Brain microvascular endothelial cell (primary cell): ENCODE measurements at regions not wholly inside any gene's neighbourhood (a gene's known extent, or its start where the extent isn't known, plus 50 kb on each side); places are given as distances from the start of the nearest gene placed in this dataset.
A peak's percentile ranks its signal among the peaks of the same experiment; 100 is the strongest.

Source experiments
- DNase-seq: peaks from one replicate; pipeline ENCODE4 v3.0.0-alpha.2; 2020
- H3K27ac ChIP-seq: fragments of 250-450 bp; sonication (Bioruptor Pico); 2 replicates; pipeline ENCODE4 v1.5.1; 2020; ENCODE audit warnings: mild to moderate bottlenecking, moderate library complexity
- H3K27me3 ChIP-seq: fragments of 250-450 bp; sonication (Bioruptor Pico); replicated peaks from 2 replicates; pipeline ENCODE4 v1.5.1; 2020; ENCODE audit warnings: mild to moderate bottlenecking
- H3K36me3 ChIP-seq: fragments of 250-450 bp; sonication (Bioruptor Pico); replicated peaks from 2 replicates; pipeline ENCODE4 v1.5.1; 2020; ENCODE audit warnings: mild to moderate bottlenecking
- H3K4me3 ChIP-seq: 2 replicates; pipeline ENCODE4 v1.5.1; 2011; ENCODE audit warnings: low read depth, mild to moderate bottlenecking, control low read depth, low read length, moderate library complexity
- in situ Hi-C: cut with HindIII; loops from 2 replicates; pipeline ENCODE4 v1.10.0; 2017; ENCODE audit warnings: low sequenced_read_pairs, low pct_ligation_motif_present
- TF ChIP-seq, protein P1 (sequence below): IDR thresholded peaks from 2 replicates; pipeline ENCODE4 v1.5.1; 2011; ENCODE audit warnings: low read depth, mild to moderate bottlenecking, moderate library complexity, low read length, control low read depth, inconsistent platforms; ENCODE audit errors: missing control alignments

- TF ChIP-seq, protein P1, sequence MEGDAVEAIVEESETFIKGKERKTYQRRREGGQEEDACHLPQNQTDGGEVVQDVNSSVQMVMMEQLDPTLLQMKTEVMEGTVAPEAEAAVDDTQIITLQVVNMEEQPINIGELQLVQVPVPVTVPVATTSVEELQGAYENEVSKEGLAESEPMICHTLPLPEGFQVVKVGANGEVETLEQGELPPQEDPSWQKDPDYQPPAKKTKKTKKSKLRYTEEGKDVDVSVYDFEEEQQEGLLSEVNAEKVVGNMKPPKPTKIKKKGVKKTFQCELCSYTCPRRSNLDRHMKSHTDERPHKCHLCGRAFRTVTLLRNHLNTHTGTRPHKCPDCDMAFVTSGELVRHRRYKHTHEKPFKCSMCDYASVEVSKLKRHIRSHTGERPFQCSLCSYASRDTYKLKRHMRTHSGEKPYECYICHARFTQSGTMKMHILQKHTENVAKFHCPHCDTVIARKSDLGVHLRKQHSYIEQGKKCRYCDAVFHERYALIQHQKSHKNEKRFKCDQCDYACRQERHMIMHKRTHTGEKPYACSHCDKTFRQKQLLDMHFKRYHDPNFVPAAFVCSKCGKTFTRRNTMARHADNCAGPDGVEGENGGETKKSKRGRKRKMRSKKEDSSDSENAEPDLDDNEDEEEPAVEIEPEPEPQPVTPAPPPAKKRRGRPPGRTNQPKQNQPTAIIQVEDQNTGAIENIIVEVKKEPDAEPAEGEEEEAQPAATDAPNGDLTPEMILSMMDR, result no peak
- Histone ChIP-seq H3K4me3 (no peak overlapping the region), H3K27me3 (no peaks in the 10 kb centered on the region), H3K36me3 (no peaks in the 10 kb centered on the region), H3K27ac (no peak overlapping the region)
- DNase-seq, result no peak
- in situ Hi-C loops, result no loop called here
Measured at GRCh38 chr1:208821939-208822338, 577.8 kb upstream of the PLXNA2 start.

- in situ Hi-C loops, result no loop called here
- Histone ChIP-seq H3K27me3 (no peaks in the 10 kb centered on the region), H3K4me3 (no peak overlapping the region), H3K27ac (no peak overlapping the region), H3K36me3 (no peaks in the 10 kb centered on the region)
- no peak for DNase-seq
- TF ChIP-seq, protein P1, result no peak
Measured at GRCh38 chr1:208825300-208825699, 581.1 kb upstream of the PLXNA2 start.

- in situ Hi-C loops, result no loop called here
- no peaks in the 10 kb centered on the region for H3K27me3 ChIP-seq
- no peak overlapping the region for H3K27ac ChIP-seq
- DNase-seq, result no peak
- TF ChIP-seq, protein P1, result no peak
- no peaks in the 10 kb centered on the region for H3K36me3 ChIP-seq
- no peak overlapping the region for H3K4me3 ChIP-seq
Measured at GRCh38 chr1:208829595-208829994, 585.4 kb upstream of the PLXNA2 start.

GRCh38 chr1:208834381-208835096 is 590.4 kb upstream of the PLXNA2 start:
- in situ Hi-C loops, result no loop called here
- peak; percentile 2 for DNase-seq
- TF ChIP-seq, protein P1, result no peak
- no peaks in the 10 kb centered on the region for H3K27me3 ChIP-seq
- H3K36me3 ChIP-seq, result no peaks in the 10 kb centered on the region
- no peak overlapping the region for H3K27ac ChIP-seq
- no peak overlapping the region for H3K4me3 ChIP-seq

DNA sequence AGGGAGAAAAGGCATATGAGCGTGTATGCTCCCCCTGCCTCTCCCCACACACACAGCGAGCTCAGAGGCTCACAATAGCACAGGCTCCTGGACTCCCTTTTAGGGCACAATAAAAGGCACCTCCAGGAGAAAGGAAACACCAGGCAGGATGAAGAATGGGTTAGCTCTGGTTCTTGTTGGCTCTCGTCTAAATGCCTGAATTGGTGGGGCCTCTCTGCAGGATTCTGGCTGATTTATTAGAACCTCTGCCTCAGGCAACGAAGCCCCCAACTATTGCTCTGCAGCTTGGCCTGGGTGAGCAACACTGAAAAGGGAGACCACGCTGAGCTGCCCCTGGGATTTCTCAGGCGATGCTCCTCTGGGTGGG is 590.9 kb upstream of the PLXNA2 start:
- Histone ChIP-seq H3K27ac (no peak overlapping the region), H3K4me3 (no peak overlapping the region), H3K36me3 (no peaks in the 10 kb centered on the region), H3K27me3 (no peaks in the 10 kb centered on the region)
- no peak for DNase-seq
- in situ Hi-C loops, result no loop called here
- TF ChIP-seq, protein P1, result no peak

DNA sequence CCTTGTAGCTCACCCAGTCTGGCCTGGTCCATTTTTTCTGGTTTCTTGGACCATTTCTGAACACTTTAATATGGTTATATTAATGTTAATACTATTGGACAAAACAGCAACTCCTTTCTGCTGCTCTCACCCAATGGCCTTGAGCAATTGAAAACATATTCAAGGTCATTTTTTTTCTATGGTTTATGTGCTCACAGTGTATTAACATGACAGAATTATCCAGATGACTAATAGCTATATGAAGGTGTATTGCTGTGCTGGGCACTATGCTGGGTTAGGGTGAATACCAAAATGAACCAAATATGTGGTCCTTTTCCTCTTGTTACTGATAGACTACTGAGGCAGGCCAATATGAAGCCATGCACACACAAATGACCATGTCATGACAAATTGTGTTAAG is 591.6 kb upstream of the PLXNA2 start:
- in situ Hi-C loops, result no loop called here
- TF ChIP-seq, protein P1, result no peak

More for the DNA sequence above, 591.6 kb upstream of the PLXNA2 start:
- H3K4me3 ChIP-seq, result no peak overlapping the region
- H3K27me3 ChIP-seq, result no peaks in the 10 kb centered on the region
- H3K36me3 ChIP-seq, result no peaks in the 10 kb centered on the region
- no peak overlapping the region for H3K27ac ChIP-seq
- DNase-seq, result no peak
